ENCODE measurements at regions not wholly inside any gene's neighbourhood (a gene's known extent, or its start where the extent isn't known, plus 50 kb on each side); places are given as distances from the start of the nearest gene placed in this dataset.

GRCh38 chr15:96544162-96544756, 213.8 kb downstream of the NR2F2 start:
- Mint-ChIP-seq H3K27me3 (ENCODE audit: insufficient read depth, unreplicated experiment) (peaks cover 2% of the 10 kb centered on the region), H3K9me3 (ENCODE audit: unreplicated experiment) (no peaks in the 10 kb centered on the region), H3K36me3 (ENCODE audit: insufficient read depth, unreplicated experiment) (no peaks in the 10 kb centered on the region), H3K4me3 (ENCODE audit: unreplicated experiment) (no peak overlapping the region), H3K27ac (ENCODE audit: unreplicated experiment) (no peak overlapping the region), H3K4me1 (ENCODE audit: low read depth, unreplicated experiment) (no peaks in the 10 kb centered on the region)
- POLR2A ChIA-PET = no interaction called here
- Histone ChIP-seq H3K4me3 (ENCODE audit: low read depth, low read length) (no peak overlapping the region), H3K9me3 (no peaks in the 10 kb centered on the region), H3K27me3 (replicated peaks; ENCODE audit: control insufficient read depth, insufficient read depth, low read length) (no peaks in the 10 kb centered on the region), H3K36me3 (ENCODE audit: control insufficient read depth, insufficient read depth, low read length) (no peaks in the 10 kb centered on the region), H3K4me1 (no peaks in the 10 kb centered on the region)
- CTCF ChIA-PET = no interaction called here
- no TSS peak for BruUV-seq (replicated peaks)
- no peak for TF ChIP-seq CTCF (IDR thresholded peaks at IDR 0.05; ENCODE audit: insufficient read depth in 1 of 2, low read depth in 1 of 2, low read length in 1 of 2, severe bottlenecking in 1 of 2, unreplicated experiment in 1 of 2)
- no peak for DNase-seq
- intact Hi-C loops (cut with micrococcal nuclease; ENCODE audit: unreplicated experiment) = no loop called here

GRCh38 chr15:96549136-96549535, 218.6 kb downstream of the NR2F2 start:
- POLR2A ChIA-PET = no interaction called here
- Histone ChIP-seq H3K36me3 (ENCODE audit: control insufficient read depth, insufficient read depth, low read length) (no peaks in the 10 kb centered on the region), H3K4me3 (ENCODE audit: low read depth, low read length) (no peak overlapping the region), H3K9me3 (no peaks in the 10 kb centered on the region), H3K27me3 (replicated peaks; ENCODE audit: control insufficient read depth, insufficient read depth, low read length) (no peaks in the 10 kb centered on the region), H3K4me1 (no peaks in the 10 kb centered on the region)
- Mint-ChIP-seq H3K4me3 (ENCODE audit: unreplicated experiment) (no peak overlapping the region), H3K27ac (ENCODE audit: unreplicated experiment) (no peak overlapping the region), H3K4me1 (ENCODE audit: low read depth, unreplicated experiment) (no peaks in the 10 kb centered on the region), H3K27me3 (ENCODE audit: insufficient read depth, unreplicated experiment) (no peaks in the 10 kb centered on the region), H3K36me3 (ENCODE audit: insufficient read depth, unreplicated experiment) (no peaks in the 10 kb centered on the region), H3K9me3 (ENCODE audit: unreplicated experiment) (no peaks in the 10 kb centered on the region)
- DNase-seq = no peak
- no TSS peak for BruUV-seq (replicated peaks)
- CTCF ChIA-PET = no interaction called here
- TF ChIP-seq CTCF (IDR thresholded peaks at IDR 0.05; ENCODE audit: insufficient read depth in 1 of 2, low read depth in 1 of 2, low read length in 1 of 2, severe bottlenecking in 1 of 2, unreplicated experiment in 1 of 2) = no peak
- intact Hi-C loops (cut with micrococcal nuclease; ENCODE audit: unreplicated experiment) = no loop called here

- Histone ChIP-seq H3K4me3 (ENCODE audit: low read depth, low read length) (no peak overlapping the region), H3K36me3 (ENCODE audit: control insufficient read depth, insufficient read depth, low read length) (no peaks in the 10 kb centered on the region), H3K27me3 (replicated peaks; ENCODE audit: control insufficient read depth, insufficient read depth, low read length) (no peaks in the 10 kb centered on the region), H3K4me1 (no peaks in the 10 kb centered on the region), H3K9me3 (no peaks in the 10 kb centered on the region)
- Mint-ChIP-seq H3K9me3 (ENCODE audit: unreplicated experiment) (no peaks in the 10 kb centered on the region), H3K27me3 (ENCODE audit: insufficient read depth, unreplicated experiment) (peaks cover 4% of the 10 kb centered on the region), H3K4me1 (ENCODE audit: low read depth, unreplicated experiment) (no peaks in the 10 kb centered on the region), H3K27ac (ENCODE audit: unreplicated experiment) (no peak overlapping the region), H3K4me3 (ENCODE audit: unreplicated experiment) (no peak overlapping the region), H3K36me3 (ENCODE audit: insufficient read depth, unreplicated experiment) (no peaks in the 10 kb centered on the region)
- TF ChIP-seq CTCF (IDR thresholded peaks at IDR 0.05; ENCODE audit: insufficient read depth in 1 of 2, low read depth in 1 of 2, low read length in 1 of 2, severe bottlenecking in 1 of 2, unreplicated experiment in 1 of 2) = no peak
- CTCF ChIA-PET = no interaction called here
- no peak for DNase-seq
- POLR2A ChIA-PET = no interaction called here
- BruUV-seq (replicated peaks) = no TSS peak
- intact Hi-C loops (cut with micrococcal nuclease; ENCODE audit: unreplicated experiment) = no loop called here
These were observed 220.7 kb downstream of the NR2F2 start for GRCh38 chr15:96551196-96551595.
